WERI-Rb-1 (cell line): ENCODE measurements at regions not wholly inside any gene's neighbourhood (a gene's known extent, or its start where the extent isn't known, plus 50 kb on each side); places are given as distances from the start of the nearest gene placed in this dataset.

Source experiments
- DNase-seq: peaks from one replicate; pipeline ENCODE4 v3.0.0-alpha.2; 2020
- H3K27ac ChIP-seq: fragments of 250-450 bp; sonication (Bioruptor Pico); 2 replicates; pipeline ENCODE4 v1.5.1; 2020; ENCODE audit warnings: mild to moderate bottlenecking, moderate library complexity
- H3K27me3 ChIP-seq: fragments of 250-450 bp; sonication (Bioruptor Pico); 2 replicates; pipeline ENCODE4 v1.5.1; 2021; ENCODE audit warnings: mild to moderate bottlenecking, low read depth, moderate library complexity; ENCODE audit not compliant: insufficient read depth, severe bottlenecking
- H3K36me3 ChIP-seq: fragments of 250-450 bp; sonication (Bioruptor Pico); 2 replicates; pipeline ENCODE4 v1.5.1; 2020; ENCODE audit warnings: mild to moderate bottlenecking, moderate library complexity
- H3K4me3 ChIP-seq: 2 replicates; pipeline ENCODE4 v1.5.1; 2011; ENCODE audit warnings: low read depth, mild to moderate bottlenecking, control low read depth, low read length
- H3K9me3 ChIP-seq: fragments of 250-450 bp; sonication (Bioruptor Pico); 2 replicates; pipeline ENCODE4 v1.5.1; 2021; ENCODE audit warnings: mild to moderate bottlenecking, moderate library complexity; ENCODE audit not compliant: severe bottlenecking
- TF ChIP-seq, protein P1 (sequence below): IDR thresholded peaks from 2 replicates; pipeline ENCODE4 v1.5.1; 2011; ENCODE audit warnings: low read depth, mild to moderate bottlenecking, control low read depth, inconsistent platforms, low read length

DNA sequence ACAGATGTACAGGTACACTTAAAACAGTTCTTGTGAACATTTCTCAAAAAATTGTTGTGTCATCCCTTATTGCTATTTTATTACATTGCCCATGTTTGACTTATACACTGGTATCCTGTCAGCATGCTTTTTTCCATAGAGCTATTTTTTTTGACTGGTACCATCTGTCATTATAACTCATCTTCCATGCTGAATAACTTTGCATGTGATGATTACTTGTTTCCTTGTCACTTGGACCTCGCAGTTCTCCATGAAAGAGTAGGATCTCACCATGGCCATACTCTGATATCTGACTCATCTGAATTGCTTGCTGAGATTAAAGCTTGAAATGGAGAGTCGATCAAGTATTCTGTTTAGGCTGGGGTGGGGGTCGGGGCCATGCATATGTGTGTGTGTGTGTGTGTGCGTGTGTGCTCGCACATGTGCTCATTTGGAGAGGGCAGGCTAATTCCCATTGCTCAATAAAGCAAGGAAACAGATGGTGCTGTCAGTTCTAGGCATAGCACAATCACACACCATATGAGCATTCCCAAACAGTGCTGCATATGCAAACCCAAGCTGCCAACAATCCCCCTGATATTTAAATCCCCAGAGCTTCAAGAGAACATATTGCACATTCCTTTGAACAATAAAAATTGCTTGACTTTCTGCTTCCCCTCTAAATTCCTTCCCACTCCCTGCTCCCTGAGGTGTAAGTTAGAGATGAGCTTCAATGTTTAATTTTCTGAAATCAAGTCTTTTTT is 62.9 kb downstream of the NHLRC3 start:
- no peak overlapping the region for H3K4me3 ChIP-seq
- H3K36me3 ChIP-seq, result no peaks in the 10 kb centered on the region
- TF ChIP-seq, protein P1, sequence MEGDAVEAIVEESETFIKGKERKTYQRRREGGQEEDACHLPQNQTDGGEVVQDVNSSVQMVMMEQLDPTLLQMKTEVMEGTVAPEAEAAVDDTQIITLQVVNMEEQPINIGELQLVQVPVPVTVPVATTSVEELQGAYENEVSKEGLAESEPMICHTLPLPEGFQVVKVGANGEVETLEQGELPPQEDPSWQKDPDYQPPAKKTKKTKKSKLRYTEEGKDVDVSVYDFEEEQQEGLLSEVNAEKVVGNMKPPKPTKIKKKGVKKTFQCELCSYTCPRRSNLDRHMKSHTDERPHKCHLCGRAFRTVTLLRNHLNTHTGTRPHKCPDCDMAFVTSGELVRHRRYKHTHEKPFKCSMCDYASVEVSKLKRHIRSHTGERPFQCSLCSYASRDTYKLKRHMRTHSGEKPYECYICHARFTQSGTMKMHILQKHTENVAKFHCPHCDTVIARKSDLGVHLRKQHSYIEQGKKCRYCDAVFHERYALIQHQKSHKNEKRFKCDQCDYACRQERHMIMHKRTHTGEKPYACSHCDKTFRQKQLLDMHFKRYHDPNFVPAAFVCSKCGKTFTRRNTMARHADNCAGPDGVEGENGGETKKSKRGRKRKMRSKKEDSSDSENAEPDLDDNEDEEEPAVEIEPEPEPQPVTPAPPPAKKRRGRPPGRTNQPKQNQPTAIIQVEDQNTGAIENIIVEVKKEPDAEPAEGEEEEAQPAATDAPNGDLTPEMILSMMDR, result no peak
- no peak overlapping the region for H3K27ac ChIP-seq
- no peaks in the 10 kb centered on the region for H3K27me3 ChIP-seq
- peak; percentile 20 for DNase-seq
- no peaks in the 10 kb centered on the region for H3K9me3 ChIP-seq

DNA sequence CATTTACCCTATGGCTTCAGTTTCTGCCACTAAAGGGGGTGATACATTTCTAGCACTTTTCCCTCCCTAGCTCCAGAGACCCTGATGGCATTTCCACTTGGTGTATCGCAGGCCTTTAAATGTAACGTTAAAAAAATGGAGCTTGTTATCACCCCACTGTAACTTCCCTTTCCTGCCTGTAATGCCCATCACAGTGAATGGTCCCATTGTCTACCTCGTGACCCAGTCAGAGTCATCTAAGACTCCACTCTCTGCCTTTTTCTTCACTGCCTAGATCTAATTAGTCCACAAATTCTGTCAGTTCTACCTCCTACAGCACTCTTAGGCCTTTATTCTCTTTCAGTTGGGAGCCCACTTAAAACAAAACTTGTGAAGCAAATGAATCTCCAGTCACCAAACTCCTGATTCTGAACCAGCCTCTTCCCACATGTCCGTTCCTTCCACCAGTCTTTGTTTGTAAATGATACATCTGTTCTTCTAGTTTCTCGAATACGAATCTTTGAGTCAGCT is 64.8 kb downstream of the NHLRC3 start:
- H3K27ac ChIP-seq, result no peak overlapping the region
- TF ChIP-seq, protein P1, result no peak
- no peak overlapping the region for H3K4me3 ChIP-seq
- H3K27me3 ChIP-seq, result no peaks in the 10 kb centered on the region
- no peaks in the 10 kb centered on the region for H3K9me3 ChIP-seq
- H3K36me3 ChIP-seq, result no peaks in the 10 kb centered on the region
- no peak for DNase-seq

DNA sequence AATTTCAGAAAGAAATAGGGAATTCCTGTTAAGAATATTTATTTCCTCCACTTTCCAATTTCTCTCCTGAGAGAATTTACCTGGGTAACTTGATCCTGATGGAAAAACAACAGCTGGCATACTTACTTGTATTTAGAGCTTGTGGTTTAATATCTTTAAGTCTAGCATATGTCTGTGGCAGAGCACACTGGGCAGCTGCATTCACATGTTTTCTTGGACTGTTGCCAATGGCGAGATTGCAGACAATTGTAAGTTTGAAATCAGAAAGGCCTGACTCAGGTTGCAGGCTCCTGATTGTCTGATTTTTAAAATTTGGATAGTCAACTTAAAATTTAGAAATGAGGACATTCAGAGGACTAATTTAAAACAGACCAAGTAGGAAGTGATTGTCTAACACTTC is 66.9 kb downstream of the NHLRC3 start:
- peak; percentile 13 for DNase-seq

DNA sequence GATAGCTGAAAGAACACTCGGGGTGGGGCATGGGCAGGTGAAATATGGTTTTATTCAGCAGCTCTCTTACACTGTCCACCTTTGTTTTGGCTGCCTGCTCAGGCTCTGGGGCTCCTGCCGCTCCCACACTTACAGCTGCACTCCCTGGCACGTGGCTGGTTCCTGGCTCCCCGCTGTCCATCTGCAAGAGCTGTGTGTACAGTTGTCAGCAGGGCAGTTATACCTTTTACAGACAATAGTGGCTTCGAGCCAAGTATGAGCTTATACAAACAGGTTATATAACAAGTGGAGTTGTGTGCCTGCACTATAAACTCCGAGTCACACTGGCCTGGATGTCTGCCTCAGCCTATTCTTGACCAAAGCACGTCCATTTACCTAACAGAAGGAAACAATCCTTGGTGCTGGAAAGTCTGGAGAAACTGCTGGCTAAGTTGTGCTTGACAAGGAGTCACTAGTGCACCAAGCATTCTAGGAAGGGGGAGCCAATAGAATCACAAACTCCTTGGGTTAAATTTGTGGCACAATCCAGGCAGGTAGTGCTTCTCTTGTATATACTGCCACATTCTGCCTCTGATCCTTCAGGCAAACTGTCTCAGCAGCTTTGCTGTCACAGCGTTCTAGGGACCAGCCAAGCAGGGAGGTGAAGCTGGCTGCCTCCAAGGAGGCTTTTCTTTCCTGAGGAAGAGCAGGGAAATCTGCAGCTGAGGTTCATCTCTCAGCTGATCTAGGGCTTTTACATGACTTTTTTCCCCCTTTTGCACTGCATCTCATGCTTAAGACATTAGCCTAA is 68.2 kb downstream of the NHLRC3 start:
- TF ChIP-seq, protein P1, result no peak
- no peak overlapping the region for H3K4me3 ChIP-seq
- no peak overlapping the region for H3K27ac ChIP-seq
- H3K36me3 ChIP-seq, result no peaks in the 10 kb centered on the region
- no peaks in the 10 kb centered on the region for H3K9me3 ChIP-seq
- H3K27me3 ChIP-seq, result no peaks in the 10 kb centered on the region
- no peak for DNase-seq

More for the DNA sequence above, 66.9 kb downstream of the NHLRC3 start:
- Histone ChIP-seq H3K9me3 (no peaks in the 10 kb centered on the region), H3K36me3 (no peaks in the 10 kb centered on the region), H3K27me3 (no peaks in the 10 kb centered on the region), H3K27ac (peak overlapping the region; percentile 48), H3K4me3 (no peak overlapping the region)
- TF ChIP-seq, protein P1, result no peak

DNA sequence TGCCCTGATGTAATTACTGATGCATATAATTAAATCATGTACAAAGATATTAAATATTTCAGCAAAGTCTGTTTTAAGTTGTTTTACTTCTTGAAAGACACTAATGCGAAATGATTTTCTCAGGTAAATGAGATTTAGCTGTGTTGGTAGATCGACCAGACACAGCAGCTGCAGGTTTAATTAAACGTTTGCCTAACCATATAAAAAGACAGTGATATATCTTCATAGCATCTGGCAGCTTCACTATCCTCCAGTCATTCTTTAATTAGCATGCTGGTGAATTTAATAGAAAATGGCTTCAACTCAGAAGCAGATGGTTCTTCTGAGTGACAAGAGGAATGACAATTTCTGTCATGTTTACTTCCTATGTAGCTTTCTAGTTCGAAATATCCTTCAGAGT is 69.3 kb downstream of the NHLRC3 start:
- Histone ChIP-seq H3K27ac (no peak overlapping the region), H3K36me3 (no peaks in the 10 kb centered on the region), H3K9me3 (no peaks in the 10 kb centered on the region), H3K27me3 (no peaks in the 10 kb centered on the region), H3K4me3 (no peak overlapping the region)
- no peak for DNase-seq
- TF ChIP-seq, protein P1, result no peak
